Trophoblast cell (in vitro differentiated cells and primary cell): ENCODE measurements at regions not wholly inside any gene's neighbourhood (a gene's known extent, or its start where the extent isn't known, plus 50 kb on each side); places are given as distances from the start of the nearest gene placed in this dataset.

ENCODE experiments used
- DNase-seq, 2 donors: peaks; one replicate each; pipeline ENCODE4 v3.0.0-alpha.2; 2016
- H2AFZ ChIP-seq: 2 replicates; pipeline ENCODE4 v1.6.1; 2013; ENCODE audit warnings: low read length, moderate library complexity, mild to moderate bottlenecking; ENCODE audit not compliant: insufficient read depth, poor library complexity
- H2AK5ac ChIP-seq: 2 replicates; pipeline ENCODE4 v1.6.1; 2013; ENCODE audit warnings: mild to moderate bottlenecking, low read length
- H2BK120ac ChIP-seq: 2 replicates; pipeline ENCODE4 v1.6.1; 2013; ENCODE audit warnings: low read length, mild to moderate bottlenecking, moderate library complexity; ENCODE audit not compliant: insufficient read depth, poor library complexity
- H2BK12ac ChIP-seq: 2 replicates; pipeline ENCODE4 v1.6.1; 2013; ENCODE audit warnings: mild to moderate bottlenecking, low read length, moderate library complexity
- H2BK5ac ChIP-seq: 2 replicates; pipeline ENCODE4 v1.6.1; 2013; ENCODE audit warnings: low read length, low read depth, moderate library complexity, mild to moderate bottlenecking; ENCODE audit not compliant: poor library complexity
- H3K14ac ChIP-seq: 2 replicates; pipeline ENCODE4 v1.6.1; 2013; ENCODE audit warnings: mild to moderate bottlenecking, low read length
- H3K18ac ChIP-seq: 2 replicates; pipeline ENCODE4 v1.6.1; 2013; ENCODE audit warnings: mild to moderate bottlenecking, low read length
- H3K23ac ChIP-seq: 2 replicates; pipeline ENCODE4 v1.6.1; 2013; ENCODE audit warnings: low read length
- H3K27ac ChIP-seq: 2 replicates; pipeline ENCODE4 v1.5.1; 2013; ENCODE audit warnings: low read depth, mild to moderate bottlenecking, inconsistent platforms, low read length, moderate library complexity
- H3K27me3 ChIP-seq: 2 replicates; pipeline ENCODE4 v1.6.1; 2013; ENCODE audit warnings: inconsistent platforms, mild to moderate bottlenecking, low read length, moderate library complexity; ENCODE audit not compliant: insufficient read depth
- H3K36me3 ChIP-seq, 2 experiments: 1 replicate in 1 of 2; 2 replicates in 1 of 2; pipeline ENCODE4 v1.6.1; 2013; ENCODE audit warnings: low read length in 2 of 2, mild to moderate bottlenecking in 2 of 2, moderate library complexity in 1 of 2; ENCODE audit not compliant: insufficient read depth in 2 of 2, control insufficient read depth in 1 of 2
- H3K4ac ChIP-seq: 2 replicates; pipeline ENCODE4 v1.6.1; 2013; ENCODE audit warnings: low read depth, mild to moderate bottlenecking, low read length, moderate library complexity
- H3K4me1 ChIP-seq, 2 experiments: 1 replicate in 1 of 2; 2 replicates in 1 of 2; pipeline ENCODE4 v1.6.1; 2013; ENCODE audit warnings: low read length in 2 of 2, mild to moderate bottlenecking in 2 of 2, moderate library complexity in 1 of 2; ENCODE audit not compliant: insufficient read depth in 2 of 2, control insufficient read depth in 1 of 2
- H3K4me2 ChIP-seq: 2 replicates; pipeline ENCODE4 v1.6.1; 2013; ENCODE audit warnings: inconsistent platforms, mild to moderate bottlenecking, low read length, moderate library complexity
- H3K4me3 ChIP-seq: 2 replicates; pipeline ENCODE4 v1.5.1; 2013; ENCODE audit warnings: mild to moderate bottlenecking, low read depth, low read length, inconsistent platforms
- H3K79me1 ChIP-seq: one replicate; pipeline ENCODE4 v1.6.1; 2013; ENCODE audit warnings: low read length
- H3K79me2 ChIP-seq: 2 replicates; pipeline ENCODE4 v1.6.1; 2013; ENCODE audit warnings: low read length, mild to moderate bottlenecking; ENCODE audit not compliant: control insufficient read depth, insufficient read depth, poor library complexity
- H3K9ac ChIP-seq: 2 replicates; pipeline ENCODE4 v1.6.1; 2013; ENCODE audit warnings: mild to moderate bottlenecking, low read length
- H3K9me3 ChIP-seq: 2 replicates; pipeline ENCODE4 v1.6.1; 2013; ENCODE audit warnings: low read depth, mild to moderate bottlenecking, control low read depth, inconsistent platforms, low read length; ENCODE audit not compliant: insufficient read depth
- H4K12ac ChIP-seq: 2 replicates; pipeline ENCODE4 v1.6.1; 2013; ENCODE audit warnings: low read depth, mild to moderate bottlenecking, low read length, moderate library complexity
- H4K8ac ChIP-seq: 2 replicates; pipeline ENCODE4 v1.6.1; 2013; ENCODE audit warnings: low read depth, mild to moderate bottlenecking, low read length, moderate library complexity
- H4K91ac ChIP-seq: one replicate; pipeline ENCODE4 v1.6.1; 2013; ENCODE audit warnings: low read depth, mild to moderate bottlenecking, low read length, moderate library complexity
- WGBS: extraction: QIAGEN DNeasy Blood & Tissue Kit; methylation state at CpG from one replicate; pipeline ENCODE4 v1.1.7; 2013; ENCODE audit warnings: missing lambda C conversion rate; ENCODE audit not compliant: insufficient read length, insufficient coverage; ENCODE audit errors: extremely low coverage; 5-methylcytosine and 5-hydroxymethylcytosine counted together

DNA sequence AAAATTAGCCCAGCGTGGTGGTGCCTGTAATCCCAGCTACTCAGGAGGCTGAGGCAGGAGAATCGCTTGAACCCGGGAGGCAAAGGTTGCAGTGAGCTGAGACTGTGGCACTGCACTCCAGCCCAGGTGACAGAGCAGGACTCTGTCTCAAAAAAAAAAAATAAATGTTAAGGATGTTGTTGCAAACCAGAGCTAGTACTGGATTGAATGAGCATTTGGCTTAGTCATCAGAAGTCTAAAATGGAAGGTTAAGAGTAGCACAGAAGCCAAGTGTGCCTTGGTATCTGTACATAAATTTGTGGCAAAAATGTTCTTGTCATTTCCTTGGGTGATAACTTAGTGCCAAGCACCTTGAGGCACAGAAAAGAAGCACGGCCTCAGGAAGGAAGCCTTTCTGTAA is 50.6 kb upstream of the MED9 start:
- no peak overlapping the region for H4K8ac ChIP-seq

More for the DNA sequence above, 50.6 kb upstream of the MED9 start:
- Histone ChIP-seq H3K36me3 (no peaks in the 10 kb centered on the region), H3K4ac (no peak overlapping the region), H4K12ac (no peak overlapping the region), H3K4me3 (no peak overlapping the region), H3K18ac (no peak overlapping the region), H4K91ac (no peak overlapping the region), H2BK12ac (no peak overlapping the region), H3K14ac (no peak overlapping the region), H3K4me2 (no peak overlapping the region), H2BK5ac (no peak overlapping the region), H3K79me1 (no peaks in the 10 kb centered on the region), H2BK120ac (no peak overlapping the region), H3K9me3 (peaks cover 27% of the 10 kb centered on the region), H3K4me1 (no peaks in the 10 kb centered on the region), H3K9ac (no peak overlapping the region), H2AFZ (no peak overlapping the region), H2AK5ac (no peak overlapping the region), H3K27me3 (peaks cover 3% of the 10 kb centered on the region), H3K23ac (no peak overlapping the region), H3K27ac (no peak overlapping the region), H3K79me2 (no peaks in the 10 kb centered on the region)
- DNase-seq, result no peak
- WGBS, result no CpG with 5 or more reads among the region's 4 CpGs
